ENCODE measurements at regions not wholly inside any gene's neighbourhood (a gene's known extent, or its start where the extent isn't known, plus 50 kb on each side); places are given as distances from the start of the nearest gene placed in this dataset.

DNA sequence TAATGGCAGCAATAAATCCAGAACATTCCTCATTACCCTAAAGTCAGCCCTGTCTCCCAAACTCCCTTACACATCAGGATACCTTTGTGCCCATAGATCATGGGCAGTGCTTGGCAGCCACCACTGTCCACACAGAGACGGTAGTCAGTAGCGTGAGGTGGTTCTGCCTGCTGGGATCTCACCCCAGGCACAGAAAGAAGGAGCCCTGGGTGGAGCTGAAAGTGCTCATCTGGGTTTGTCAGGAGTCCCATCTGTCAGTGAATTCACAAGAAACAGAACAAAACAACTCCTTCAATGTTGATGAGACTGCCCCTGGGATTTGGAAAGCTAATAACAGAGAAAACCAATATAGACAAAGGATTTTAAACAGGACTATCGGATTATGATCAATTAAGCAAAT lies 90.2 kb upstream of the PRSS58 start:
- TF ChIP-seq, protein P1, sequence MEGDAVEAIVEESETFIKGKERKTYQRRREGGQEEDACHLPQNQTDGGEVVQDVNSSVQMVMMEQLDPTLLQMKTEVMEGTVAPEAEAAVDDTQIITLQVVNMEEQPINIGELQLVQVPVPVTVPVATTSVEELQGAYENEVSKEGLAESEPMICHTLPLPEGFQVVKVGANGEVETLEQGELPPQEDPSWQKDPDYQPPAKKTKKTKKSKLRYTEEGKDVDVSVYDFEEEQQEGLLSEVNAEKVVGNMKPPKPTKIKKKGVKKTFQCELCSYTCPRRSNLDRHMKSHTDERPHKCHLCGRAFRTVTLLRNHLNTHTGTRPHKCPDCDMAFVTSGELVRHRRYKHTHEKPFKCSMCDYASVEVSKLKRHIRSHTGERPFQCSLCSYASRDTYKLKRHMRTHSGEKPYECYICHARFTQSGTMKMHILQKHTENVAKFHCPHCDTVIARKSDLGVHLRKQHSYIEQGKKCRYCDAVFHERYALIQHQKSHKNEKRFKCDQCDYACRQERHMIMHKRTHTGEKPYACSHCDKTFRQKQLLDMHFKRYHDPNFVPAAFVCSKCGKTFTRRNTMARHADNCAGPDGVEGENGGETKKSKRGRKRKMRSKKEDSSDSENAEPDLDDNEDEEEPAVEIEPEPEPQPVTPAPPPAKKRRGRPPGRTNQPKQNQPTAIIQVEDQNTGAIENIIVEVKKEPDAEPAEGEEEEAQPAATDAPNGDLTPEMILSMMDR (IDR thresholded peaks at IDR 0.05), result no peak
- no peak for TF ChIP-seq POLR2AphosphoS5 (IDR thresholded peaks at IDR 0.05)
- no peak for TF ChIP-seq POLR2A (IDR thresholded peaks at IDR 0.05)
